PC-3 (cell line): ENCODE measurements at regions not wholly inside any gene's neighbourhood (a gene's known extent, or its start where the extent isn't known, plus 50 kb on each side); places are given as distances from the start of the nearest gene placed in this dataset.

ENCODE experiments used
- ATAC-seq: fragments of 200-7000 bp; cut with Tn5 transposase; 2 replicates; pipeline ENCODE4 v1.9.1; 2020; ENCODE audit warnings: mild to moderate bottlenecking, moderate library complexity
- BruUV-seq: library from RNA; stranded (reverse); fragments of 400-500 nt; replicated peaks from 2 replicates; lab custom pipeline; 2021; lab: Mats Ljungman, UMichigan
- CTCF ChIA-PET: fragments of 300-600 bp; sonication (Branson Sonifier 250); formaldehyde crosslinking; loops from one replicate; lab custom pipeline; 2022; ENCODE audit warnings: antibody characterized with exemption; lab: Charles Lee
- POLR2A ChIA-PET: fragments of 300-600 bp; sonication (Branson Sonifier 250); formaldehyde crosslinking; loops from one replicate; lab custom pipeline; 2022; ENCODE audit warnings: antibody characterized with exemption; ENCODE audit not compliant: unreplicated experiment; lab: Charles Lee
- DNase-seq: peaks from one replicate; pipeline ENCODE4 v3.0.0-alpha.2; 2015
- H2AFZ ChIP-seq: fragments of 300-600 bp; sonication (generic); 2 replicates; pipeline ENCODE4 v1.6.0; 2016; ENCODE audit warnings: antibody characterized with exemption, low read length
- H3F3A ChIP-seq: fragments of 300-600 bp; sonication (generic); one replicate; pipeline ENCODE4 v1.6.0; 2017; ENCODE audit warnings: antibody characterized with exemption, low read length, control low read depth, mild to moderate bottlenecking; ENCODE audit not compliant: unreplicated experiment
- H3K27ac ChIP-seq: fragments of 300-600 bp; sonication (generic); 2 replicates; pipeline ENCODE4 v1.5.1; 2016; ENCODE audit warnings: mild to moderate bottlenecking, low read length
- H3K27me3 ChIP-seq: fragments of 300-600 bp; sonication (generic); 2 replicates; pipeline ENCODE4 v1.6.1; 2016; ENCODE audit warnings: low read length, mixed read lengths
- H3K36me3 ChIP-seq: fragments of 300-600 bp; sonication (generic); 2 replicates; pipeline ENCODE4 v1.6.1; 2016; ENCODE audit warnings: low read depth, mixed run types, low read length, mixed read lengths
- H3K4me1 ChIP-seq: fragments of 300-600 bp; sonication (generic); 2 replicates; pipeline ENCODE4 v1.5.1; 2016; ENCODE audit warnings: low read length; ENCODE audit not compliant: insufficient read depth
- H3K4me2 ChIP-seq: fragments of 300-600 bp; sonication (generic); 2 replicates; pipeline ENCODE4 v1.6.0; 2016; ENCODE audit warnings: low read length
- H3K4me3 ChIP-seq: fragments of 300-600 bp; sonication (generic); 2 replicates; pipeline ENCODE4 v1.5.1; 2016; ENCODE audit warnings: mild to moderate bottlenecking, low read length, mixed read lengths
- H3K79me2 ChIP-seq: fragments of 300-600 bp; sonication (generic); 2 replicates; pipeline ENCODE4 v1.6.1; 2017; ENCODE audit warnings: low read length, mixed read lengths
- H3K9ac ChIP-seq: fragments of 300-600 bp; sonication (generic); 2 replicates; pipeline ENCODE4 v1.6.0; 2016; ENCODE audit warnings: mild to moderate bottlenecking, low read length
- H3K9me2 ChIP-seq: fragments of 300-600 bp; sonication (generic); replicated peaks from 2 replicates; pipeline ENCODE4 v1.6.1; 2016; ENCODE audit warnings: mixed run types, low read length, mixed read lengths
- H3K9me3 ChIP-seq: fragments of 300-600 bp; sonication (generic); 2 replicates; pipeline ENCODE4 v1.6.1; 2016; ENCODE audit warnings: low read length, mixed read lengths
- H4K20me1 ChIP-seq: fragments of 300-600 bp; sonication (generic); 2 replicates; pipeline ENCODE4 v1.6.1; 2016; ENCODE audit warnings: low read length, mixed read lengths
- EZH2 ChIP-seq: fragments of 300-600 bp; sonication (generic); IDR thresholded peaks from one replicate; pipeline ENCODE4 v1.6.1; 2017; ENCODE audit warnings: antibody characterized with exemption, mild to moderate bottlenecking, low read length; ENCODE audit not compliant: unreplicated experiment
- EZH2phosphoT487 ChIP-seq: fragments of 300-600 bp; sonication (generic); IDR thresholded peaks from 2 replicates; pipeline ENCODE4 v1.6.1; 2018; ENCODE audit warnings: mild to moderate bottlenecking, antibody characterized with exemption, low read length, borderline replicate concordance
- intact Hi-C: fragments of 100-400 bp; cut with micrococcal nuclease; formaldehyde crosslinking; loops from 2 replicates; pipeline ENCODE4 v1.9.0; 2023
- TF ChIP-seq, protein P1 (sequence below): fragments of 300-600 bp; sonication (generic); conservative IDR thresholded peaks from 2 replicates; pipeline ENCODE4 v1.5.1; 2017; ENCODE audit warnings: antibody characterized with exemption, low read depth, mild to moderate bottlenecking, low read length

DNA sequence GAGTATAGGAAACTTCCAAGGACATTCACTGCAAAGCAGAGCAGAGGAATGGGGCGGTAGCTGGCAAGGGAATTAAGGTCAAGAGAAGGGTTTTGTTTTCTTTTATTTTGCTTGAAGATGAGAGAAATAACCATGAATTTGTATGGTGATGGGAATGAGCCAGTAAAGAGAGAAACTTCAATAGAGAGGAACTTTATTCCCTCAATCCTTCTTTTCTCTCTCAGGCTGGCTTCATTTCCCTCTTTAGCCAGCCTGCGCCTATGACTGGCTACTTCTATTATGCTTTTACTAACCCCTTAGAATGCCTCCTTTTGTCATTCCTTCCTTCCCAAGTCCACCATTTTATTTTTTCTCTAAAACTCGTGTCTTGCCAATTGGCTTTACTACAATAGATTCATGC, 101.4 kb upstream of the CEP85L start:
- ATAC-seq (no peak), DNase-seq (no peak)
- Histone ChIP-seq H3K4me3 (no peak overlapping the region), H3F3A (no peaks in the 10 kb centered on the region), H3K4me1 (peaks cover 7% of the 10 kb centered on the region; the same call in 1 of the 2 replicates), H3K79me2 (no peaks in the 10 kb centered on the region), H3K4me2 (no peak overlapping the region), H3K27ac (no peak overlapping the region), H3K9ac (no peak overlapping the region), H4K20me1 (no peaks in the 10 kb centered on the region), H3K9me3 (no peaks in the 10 kb centered on the region), H3K27me3 (no peaks in the 10 kb centered on the region), H3K9me2 (no peaks in the 10 kb centered on the region), H3K36me3 (no peaks in the 10 kb centered on the region), H2AFZ (no peak overlapping the region)
- TF ChIP-seq, protein P1, sequence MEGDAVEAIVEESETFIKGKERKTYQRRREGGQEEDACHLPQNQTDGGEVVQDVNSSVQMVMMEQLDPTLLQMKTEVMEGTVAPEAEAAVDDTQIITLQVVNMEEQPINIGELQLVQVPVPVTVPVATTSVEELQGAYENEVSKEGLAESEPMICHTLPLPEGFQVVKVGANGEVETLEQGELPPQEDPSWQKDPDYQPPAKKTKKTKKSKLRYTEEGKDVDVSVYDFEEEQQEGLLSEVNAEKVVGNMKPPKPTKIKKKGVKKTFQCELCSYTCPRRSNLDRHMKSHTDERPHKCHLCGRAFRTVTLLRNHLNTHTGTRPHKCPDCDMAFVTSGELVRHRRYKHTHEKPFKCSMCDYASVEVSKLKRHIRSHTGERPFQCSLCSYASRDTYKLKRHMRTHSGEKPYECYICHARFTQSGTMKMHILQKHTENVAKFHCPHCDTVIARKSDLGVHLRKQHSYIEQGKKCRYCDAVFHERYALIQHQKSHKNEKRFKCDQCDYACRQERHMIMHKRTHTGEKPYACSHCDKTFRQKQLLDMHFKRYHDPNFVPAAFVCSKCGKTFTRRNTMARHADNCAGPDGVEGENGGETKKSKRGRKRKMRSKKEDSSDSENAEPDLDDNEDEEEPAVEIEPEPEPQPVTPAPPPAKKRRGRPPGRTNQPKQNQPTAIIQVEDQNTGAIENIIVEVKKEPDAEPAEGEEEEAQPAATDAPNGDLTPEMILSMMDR: no peak
- TF ChIP-seq EZH2phosphoT487 (no peak), EZH2 (no peak)
- intact Hi-C loops: no loop called here
- ChIA-PET POLR2A (no interaction called here), CTCF (no interaction called here)
- no TSS peak for BruUV-seq

GRCh38 chr6:118751072-118751471, 99.7 kb upstream of the CEP85L start:
- no peak for DNase-seq
- intact Hi-C loops: no loop called here
- POLR2A ChIA-PET: no interaction called here
- BruUV-seq: no TSS peak
- Histone ChIP-seq H3K4me3 (no peak overlapping the region), H3K4me2 (no peak overlapping the region), H3K4me1 (peaks cover 7% of the 10 kb centered on the region; the same call in 1 of the 2 replicates), H3K79me2 (no peaks in the 10 kb centered on the region), H3K36me3 (no peaks in the 10 kb centered on the region), H3K9me2 (no peaks in the 10 kb centered on the region), H3F3A (no peaks in the 10 kb centered on the region), H3K9ac (no peak overlapping the region), H3K9me3 (no peaks in the 10 kb centered on the region), H4K20me1 (no peaks in the 10 kb centered on the region), H3K27me3 (no peaks in the 10 kb centered on the region), H2AFZ (no peak overlapping the region), H3K27ac (no peak overlapping the region)
- TF ChIP-seq EZH2: no peak
- no peak for TF ChIP-seq EZH2phosphoT487
- TF ChIP-seq, protein P1: no peak
- CTCF ChIA-PET: no interaction called here
- ATAC-seq: no peak

- Histone ChIP-seq H3K79me2 (no peaks in the 10 kb centered on the region), H3K27me3 (no peaks in the 10 kb centered on the region), H3K36me3 (no peaks in the 10 kb centered on the region), H3K4me1 (peaks cover 7% of the 10 kb centered on the region; the same call in 1 of the 2 replicates), H3F3A (no peaks in the 10 kb centered on the region), H4K20me1 (no peaks in the 10 kb centered on the region), H3K9ac (no peak overlapping the region), H3K9me3 (no peaks in the 10 kb centered on the region), H3K9me2 (no peaks in the 10 kb centered on the region), H3K4me3 (no peak overlapping the region), H3K27ac (no peak overlapping the region), H2AFZ (no peak overlapping the region), H3K4me2 (no peak overlapping the region)
- BruUV-seq: no TSS peak
- POLR2A ChIA-PET: no interaction called here
- TF ChIP-seq, protein P1: no peak
- TF ChIP-seq EZH2phosphoT487 (no peak), EZH2 (no peak)
- DNase-seq (no peak), ATAC-seq (no peak)
- intact Hi-C loops: no loop called here
- CTCF ChIA-PET: no interaction called here
These were observed 98.8 kb upstream of the CEP85L start for GRCh38 chr6:118750143-118750542.
